GM12874 (cell line): ENCODE measurements at regions not wholly inside any gene's neighbourhood (a gene's known extent, or its start where the extent isn't known, plus 50 kb on each side); places are given as distances from the start of the nearest gene placed in this dataset.

Experiments used
- CTCF ChIP-seq: IDR thresholded peaks from 2 replicates; pipeline ENCODE4 v1.5.1; 2011; ENCODE audit warnings: low read depth, mild to moderate bottlenecking, control low read depth, low read length, moderate library complexity; ENCODE audit not compliant: insufficient read depth

GRCh38 chr7:118467381-118467780, 242.9 kb downstream of the ANKRD7 start:
- no peak for TF ChIP-seq CTCF

DNA sequence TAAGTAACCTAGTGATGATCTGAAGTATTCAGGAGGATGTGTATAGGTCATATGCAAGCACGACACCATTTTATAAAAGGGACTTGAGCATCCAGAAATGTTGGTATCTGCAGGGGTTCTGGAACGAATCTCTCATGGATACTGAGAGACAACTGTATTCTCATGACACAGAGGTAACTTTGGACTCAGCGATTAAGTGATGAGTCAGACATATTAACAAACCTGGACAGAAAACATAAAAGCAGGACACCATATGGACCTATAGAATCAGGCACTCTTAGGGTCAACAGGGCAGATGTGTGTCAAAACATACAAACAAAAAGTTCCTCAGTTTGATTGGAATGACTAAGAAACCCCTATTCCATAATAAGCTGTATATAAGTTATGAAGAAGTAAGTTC, 248.1 kb downstream of the ANKRD7 start:
- TF ChIP-seq CTCF: no peak

GRCh38 chr7:118473271-118473670, 248.8 kb downstream of the ANKRD7 start:
- TF ChIP-seq CTCF: no peak

DNA sequence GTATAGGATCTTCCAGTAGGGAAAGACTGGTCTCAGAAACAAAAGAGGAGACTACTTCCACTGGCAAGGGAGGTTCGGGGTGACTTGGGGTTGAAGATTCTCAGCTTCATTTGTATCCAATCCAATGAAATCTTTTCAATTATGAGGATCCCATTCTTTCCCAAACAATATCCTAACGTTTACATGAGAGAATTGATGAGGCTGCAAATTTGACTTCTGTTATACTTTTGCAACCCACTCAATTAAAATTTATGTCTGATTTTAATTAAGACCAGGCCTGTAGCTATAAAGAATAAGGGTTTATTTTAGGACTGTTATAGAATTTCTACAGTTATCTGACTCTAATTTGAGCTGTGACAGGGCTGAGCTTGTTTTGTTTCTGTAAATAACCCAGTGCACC, 251.5 kb downstream of the ANKRD7 start:
- TF ChIP-seq CTCF: no peak

GRCh38 chr7:118477036-118477435, 252.5 kb downstream of the ANKRD7 start:
- no peak for TF ChIP-seq CTCF

- no peak for TF ChIP-seq CTCF
Observed at GRCh38 chr7:118478236-118478635, 253.7 kb downstream of the ANKRD7 start.

DNA sequence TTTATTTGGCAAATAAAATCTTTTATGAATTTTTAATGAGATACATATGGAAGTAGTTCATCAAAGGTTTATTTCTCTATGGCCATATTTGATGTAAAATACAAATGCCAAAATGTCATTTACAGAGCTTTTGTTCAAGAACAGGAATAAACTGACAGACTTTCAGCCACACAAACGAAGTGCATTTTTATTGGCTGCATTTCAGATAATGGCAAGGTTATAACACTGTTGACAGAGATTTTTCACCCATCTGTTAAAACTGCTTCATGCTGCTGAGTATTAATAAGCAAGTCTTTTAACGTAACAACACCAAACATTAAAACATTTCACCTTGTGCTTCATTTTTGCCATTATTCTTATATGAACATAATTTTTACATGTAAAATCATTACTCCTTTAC, 254.4 kb downstream of the ANKRD7 start:
- no peak for TF ChIP-seq CTCF

DNA sequence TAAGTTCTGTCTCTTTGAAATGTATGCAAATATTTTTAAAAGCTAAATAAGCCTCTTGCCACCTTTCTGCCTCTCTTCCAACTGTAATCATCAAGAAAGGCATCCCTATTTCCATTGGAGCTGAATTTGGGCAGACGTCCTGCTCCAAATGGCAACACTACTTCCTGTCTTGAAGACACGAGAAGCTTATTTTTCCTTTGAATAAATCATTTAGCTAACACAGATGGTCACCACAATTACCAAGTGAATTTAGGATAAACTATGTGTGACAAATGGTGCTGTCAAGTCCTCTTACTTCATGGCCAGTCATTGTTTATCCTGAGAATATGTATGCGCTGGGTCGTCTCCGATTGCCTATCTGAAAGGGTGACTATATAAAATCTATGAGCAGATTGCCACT, 268.0 kb downstream of the ANKRD7 start:
- no peak for TF ChIP-seq CTCF
